ENCODE measurements at regions not wholly inside any gene's neighbourhood (a gene's known extent, or its start where the extent isn't known, plus 50 kb on each side); places are given as distances from the start of the nearest gene placed in this dataset.

- Histone ChIP-seq H3K27ac (no peak overlapping the region), H3K36me3 (no peaks in the 10 kb centered on the region), H3K4me1 (peaks cover 0 to 35% (median 5%) of the 10 kb centered on the region in 9 donors), H3K9me3 (no peaks in the 10 kb centered on the region), H3K27me3 (no peaks in the 10 kb centered on the region), H3K4me3 (no peak overlapping the region)
- no peak for TF ChIP-seq CTCF (IDR thresholded peaks at IDR 0.05)
- intact Hi-C loops (cut with DNase I): no loop called here
- no peak for DNase-seq
- no peak for ATAC-seq
- WGBS, 2 donors: 67 to 69% methylated on average over 5 of the region's 5 CpGs
Observed at GRCh38 chr12:58090685-58091084, 149.3 kb downstream of the ATP23 start.

GRCh38 chr12:58095002-58095401 lies 153.6 kb downstream of the ATP23 start:
- no peak overlapping the region for H3K4me3 ChIP-seq
- no peak overlapping the region for H3K27ac ChIP-seq
- H3K36me3 ChIP-seq: no peaks in the 10 kb centered on the region
- H3K4me1 ChIP-seq: peaks cover 0 to 18% (median 5%) of the 10 kb centered on the region in 9 donors
- TF ChIP-seq CTCF (IDR thresholded peaks at IDR 0.05): no peak
- ATAC-seq: no peak
- H3K27me3 ChIP-seq: no peaks in the 10 kb centered on the region
- no peaks in the 10 kb centered on the region for H3K9me3 ChIP-seq
- 100% methylated on average over 1 of the region's 1 CpG for WGBS, 2 donors
- DNase-seq: no peak
- intact Hi-C loops (cut with DNase I): no loop called here

- peaks cover 0 to 13% (median 4%) of the 10 kb centered on the region in 11 donors for H3K9me3 ChIP-seq
- intact Hi-C loops (cut with DNase I): no loop called here
- WGBS, 2 donors: 83 to 87% methylated on average over 3 of the region's 3 CpGs
- no peak for DNase-seq
- H3K4me1 ChIP-seq: peaks cover 0 to 4% (median 0%) of the 10 kb centered on the region in 9 donors
- no peak for ATAC-seq
- no peak for TF ChIP-seq CTCF (IDR thresholded peaks at IDR 0.05)
- H3K4me3 ChIP-seq: no peak overlapping the region
- no peaks in the 10 kb centered on the region for H3K27me3 ChIP-seq
- no peaks in the 10 kb centered on the region for H3K36me3 ChIP-seq
- no peak overlapping the region for H3K27ac ChIP-seq
Observed at GRCh38 chr12:58097741-58098140, 156.4 kb downstream of the ATP23 start.

GRCh38 chr12:58099476-58099875 lies 158.1 kb downstream of the ATP23 start:
- H3K4me1 ChIP-seq: peaks cover 0 to 2% (median 0%) of the 10 kb centered on the region in 9 donors
- peaks cover 0 to 13% (median 4%) of the 10 kb centered on the region in 11 donors for H3K9me3 ChIP-seq
- intact Hi-C loops (cut with DNase I): no loop called here
- 72 to 80% methylated on average over 4 of the region's 4 CpGs for WGBS, 2 donors
- no peak for TF ChIP-seq CTCF (IDR thresholded peaks at IDR 0.05)
- H3K27ac ChIP-seq: no peak overlapping the region
- no peak overlapping the region for H3K4me3 ChIP-seq
- ATAC-seq (no peak), DNase-seq (no peak)
- no peaks in the 10 kb centered on the region for H3K36me3 ChIP-seq
- H3K27me3 ChIP-seq: no peaks in the 10 kb centered on the region
